IMR-90 (cell line): ENCODE measurements at regions not wholly inside any gene's neighbourhood (a gene's known extent, or its start where the extent isn't known, plus 50 kb on each side); places are given as distances from the start of the nearest gene placed in this dataset.

Experiments used
- CTCF ChIP-seq: conservative IDR thresholded peaks from 2 replicates; pipeline ENCODE4 v1.5.1; 2012; ENCODE audit warnings: mild to moderate bottlenecking, low read depth, low read length, improper control_type of control experiment
- ELK1 ChIP-seq: fragments of 150-350 bp; IDR thresholded peaks from 2 replicates; pipeline ENCODE4 v1.6.1; 2016; ENCODE audit warnings: low read depth, mild to moderate bottlenecking, low read length, moderate library complexity, borderline replicate concordance
- MAFK ChIP-seq: IDR thresholded peaks from 2 replicates; pipeline ENCODE4 v1.6.1; 2012; ENCODE audit warnings: low read depth, low read length, improper control_type of control experiment

GRCh38 chr12:94712815-94713515, 62.6 kb upstream of the TMCC3 start:
- TF ChIP-seq CTCF (no peak), ELK1 (no peak), MAFK (no peak)
